Panc1 (cell line): ENCODE measurements at regions not wholly inside any gene's neighbourhood (a gene's known extent, or its start where the extent isn't known, plus 50 kb on each side); places are given as distances from the start of the nearest gene placed in this dataset.

Source experiments
- CTCF ChIP-seq: fragments of 450-650 bp; IDR thresholded peaks from 2 replicates; pipeline ENCODE4 v1.5.1; 2017; ENCODE audit warnings: mild to moderate bottlenecking
- POLR2AphosphoS5 ChIP-seq: IDR thresholded peaks from 2 replicates; pipeline ENCODE4 v1.6.1; 2012; ENCODE audit warnings: mild to moderate bottlenecking, low read depth, low read length, moderate library complexity
- REST ChIP-seq, 2 experiments: IDR thresholded peaks; 2 replicates each; pipeline ENCODE4 v1.6.1; 2011 to 2012; ENCODE audit warnings: low read depth in 2 of 2, control low read depth in 1 of 2, low read length in 1 of 2, mild to moderate bottlenecking in 1 of 2, moderate library complexity in 1 of 2; ENCODE audit not compliant: insufficient read depth in 1 of 2
- SIN3A ChIP-seq: IDR thresholded peaks from 2 replicates; pipeline ENCODE4 v1.6.1; 2012; ENCODE audit warnings: low read depth, mild to moderate bottlenecking, low read length, moderate library complexity, borderline replicate concordance; ENCODE audit not compliant: insufficient read depth

- TF ChIP-seq REST (IDR thresholded peaks at IDR 0.05; ENCODE audit: insufficient read depth in 1 of 2, low read depth in 2 of 2, low read length in 1 of 2) = no peak
- TF ChIP-seq CTCF = no peak
- TF ChIP-seq POLR2AphosphoS5 = no peak
- no peak for TF ChIP-seq SIN3A
Observed at GRCh38 chr7:13826752-13827151, 162.7 kb downstream of the ETV1 start.
